ENCODE measurements at regions not wholly inside any gene's neighbourhood (a gene's known extent, or its start where the extent isn't known, plus 50 kb on each side); places are given as distances from the start of the nearest gene placed in this dataset.

DNA sequence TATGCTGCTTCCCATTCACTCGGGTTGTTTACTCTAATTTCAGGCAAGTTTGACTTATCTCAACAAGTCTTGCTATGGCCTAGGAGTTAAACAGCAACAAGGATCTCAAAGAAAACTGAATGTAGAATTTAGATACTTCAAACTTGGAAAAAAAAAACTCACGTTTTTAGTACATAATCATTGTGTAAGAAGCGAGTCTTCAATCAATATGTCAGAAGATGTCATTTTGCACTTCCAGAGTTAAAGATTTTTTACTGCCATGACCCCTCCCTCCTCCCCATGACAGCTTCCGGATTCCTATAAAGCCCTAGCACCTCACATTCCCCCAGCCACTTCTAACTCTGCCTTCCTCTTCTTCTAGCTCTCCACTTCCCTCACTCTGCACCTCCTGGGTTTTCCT is 133.4 kb downstream of the SS18 start:
- in situ Hi-C loops (cut with MboI; ENCODE audit: low sequenced_read_pairs) = no loop called here
- Histone ChIP-seq H3K9ac (ENCODE audit: low read depth, low read length) (no peak overlapping the region), H3K18ac (ENCODE audit: low read depth, low read length) (no peak overlapping the region), H2BK15ac (ENCODE audit: low read depth, low read length) (no peak overlapping the region), H3K9me1 (ENCODE audit: insufficient read depth, low read length) (no peaks in the 10 kb centered on the region), H3K4me2 (ENCODE audit: low read depth, low read length) (no peak overlapping the region), H4K91ac (ENCODE audit: insufficient read depth, low read depth, low read length) (no peak overlapping the region), H2BK120ac (ENCODE audit: low read depth, low read length) (no peak overlapping the region), H3K14ac (replicated peaks; ENCODE audit: low read depth, low read length) (no peak overlapping the region), H3K4me3 (ENCODE audit: insufficient read depth, low read depth, low read length) (no peak overlapping the region), H4K5ac (ENCODE audit: low read depth, low read length) (no peak overlapping the region), H2BK5ac (ENCODE audit: low read depth, low read length, poor library complexity, severe bottlenecking) (no peak overlapping the region), H4K20me1 (ENCODE audit: insufficient read depth, low read length) (no peaks in the 10 kb centered on the region), H3K4me1 (ENCODE audit: control insufficient read depth, insufficient read depth, low read length) (no peaks in the 10 kb centered on the region), H3K27me3 (ENCODE audit: control insufficient read depth, insufficient read depth, low read length) (no peaks in the 10 kb centered on the region; the same call in none of the 2 replicates), H3K4ac (ENCODE audit: low read depth, low read length) (no peak overlapping the region), H4K8ac (ENCODE audit: low read depth in 2 of 2, low read length in 2 of 2) (no peak overlapping the region), H2AK9ac (replicated peaks; ENCODE audit: low read depth, low read length, poor library complexity) (no peak overlapping the region), H2AK5ac (ENCODE audit: low read depth, low read length) (no peak overlapping the region), H2AFZ (replicated peaks; ENCODE audit: low read length, poor library complexity) (no peak overlapping the region), H3K56ac (ENCODE audit: extremely low read depth, insufficient read depth, low read length) (no peak overlapping the region), H3K9me3 (ENCODE audit: control insufficient read depth, insufficient read depth, low read length) (no peaks in the 10 kb centered on the region), H3K23ac (ENCODE audit: low read depth, low read length) (no peak overlapping the region), H3K36me3 (ENCODE audit: control insufficient read depth, insufficient read depth, low read length) (no peaks in the 10 kb centered on the region), H3K27ac (ENCODE audit: insufficient read depth, low read length) (no peak overlapping the region), H3K79me1 (ENCODE audit: low read depth in 1 of 2, low read length in 2 of 2) (no peaks in the 10 kb centered on the region), H2BK20ac (ENCODE audit: low read depth, low read length) (no peak overlapping the region)
- TF ChIP-seq CEBPB (IDR thresholded peaks at IDR 0.05; ENCODE audit: low read depth, low read length) (no peak), RFX5 (IDR thresholded peaks at IDR 0.05; ENCODE audit: low read depth, low read length) (no peak), RCOR1 (IDR thresholded peaks at IDR 0.05; ENCODE audit: insufficient replicate concordance, low read length) (no peak), BHLHE40 (IDR thresholded peaks at IDR 0.05; ENCODE audit: low read depth, low read length) (no peak), MAFK (IDR thresholded peaks at IDR 0.05; ENCODE audit: low read depth, low read length) (no peak), MXI1 (IDR thresholded peaks at IDR 0.05; ENCODE audit: borderline replicate concordance, low read depth, low read length) (no peak), RAD21 (IDR thresholded peaks at IDR 0.05; ENCODE audit: low read length) (no peak), SMC3 (IDR thresholded peaks at IDR 0.05; ENCODE audit: low read depth, low read length) (no peak)
- TF ChIP-seq, protein P1, sequence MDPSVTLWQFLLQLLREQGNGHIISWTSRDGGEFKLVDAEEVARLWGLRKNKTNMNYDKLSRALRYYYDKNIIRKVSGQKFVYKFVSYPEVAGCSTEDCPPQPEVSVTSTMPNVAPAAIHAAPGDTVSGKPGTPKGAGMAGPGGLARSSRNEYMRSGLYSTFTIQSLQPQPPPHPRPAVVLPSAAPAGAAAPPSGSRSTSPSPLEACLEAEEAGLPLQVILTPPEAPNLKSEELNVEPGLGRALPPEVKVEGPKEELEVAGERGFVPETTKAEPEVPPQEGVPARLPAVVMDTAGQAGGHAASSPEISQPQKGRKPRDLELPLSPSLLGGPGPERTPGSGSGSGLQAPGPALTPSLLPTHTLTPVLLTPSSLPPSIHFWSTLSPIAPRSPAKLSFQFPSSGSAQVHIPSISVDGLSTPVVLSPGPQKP (IDR thresholded peaks at IDR 0.05; ENCODE audit: borderline replicate concordance, low read depth, low read length) = no peak
- TF ChIP-seq, protein P2, sequence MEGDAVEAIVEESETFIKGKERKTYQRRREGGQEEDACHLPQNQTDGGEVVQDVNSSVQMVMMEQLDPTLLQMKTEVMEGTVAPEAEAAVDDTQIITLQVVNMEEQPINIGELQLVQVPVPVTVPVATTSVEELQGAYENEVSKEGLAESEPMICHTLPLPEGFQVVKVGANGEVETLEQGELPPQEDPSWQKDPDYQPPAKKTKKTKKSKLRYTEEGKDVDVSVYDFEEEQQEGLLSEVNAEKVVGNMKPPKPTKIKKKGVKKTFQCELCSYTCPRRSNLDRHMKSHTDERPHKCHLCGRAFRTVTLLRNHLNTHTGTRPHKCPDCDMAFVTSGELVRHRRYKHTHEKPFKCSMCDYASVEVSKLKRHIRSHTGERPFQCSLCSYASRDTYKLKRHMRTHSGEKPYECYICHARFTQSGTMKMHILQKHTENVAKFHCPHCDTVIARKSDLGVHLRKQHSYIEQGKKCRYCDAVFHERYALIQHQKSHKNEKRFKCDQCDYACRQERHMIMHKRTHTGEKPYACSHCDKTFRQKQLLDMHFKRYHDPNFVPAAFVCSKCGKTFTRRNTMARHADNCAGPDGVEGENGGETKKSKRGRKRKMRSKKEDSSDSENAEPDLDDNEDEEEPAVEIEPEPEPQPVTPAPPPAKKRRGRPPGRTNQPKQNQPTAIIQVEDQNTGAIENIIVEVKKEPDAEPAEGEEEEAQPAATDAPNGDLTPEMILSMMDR (conservative IDR thresholded peaks at IDR 0.05; ENCODE audit: low read depth, low read length) = no peak
- no CpG with 5 or more reads among the region's 4 CpGs for WGBS, 2 experiments (ENCODE audit: extremely low coverage in 2 of 2, insufficient read length in 1 of 2)
- no TSS peak for BruUV-seq (replicated peaks)
- intact Hi-C loops (cut with micrococcal nuclease) = no loop called here
- dilution Hi-C loops (cut with HindIII; ENCODE audit: low sequenced_read_pairs, unreplicated experiment) = no loop called here
- DNase-seq (no peak), ATAC-seq (ENCODE audit: low read depth) (no peak)
- ChIA-PET CTCF (interaction anchor here (0.7 kb wide), 1 partner anchor 8 kb away, joined by 3 read pairs; no protein-coding TSS in a partner anchor), POLR2A (ENCODE audit: unreplicated experiment) (no interaction called here)

Data from IMR-90 (cell line).